ENCODE measurements at regions not wholly inside any gene's neighbourhood (a gene's known extent, or its start where the extent isn't known, plus 50 kb on each side); places are given as distances from the start of the nearest gene placed in this dataset.

DNA sequence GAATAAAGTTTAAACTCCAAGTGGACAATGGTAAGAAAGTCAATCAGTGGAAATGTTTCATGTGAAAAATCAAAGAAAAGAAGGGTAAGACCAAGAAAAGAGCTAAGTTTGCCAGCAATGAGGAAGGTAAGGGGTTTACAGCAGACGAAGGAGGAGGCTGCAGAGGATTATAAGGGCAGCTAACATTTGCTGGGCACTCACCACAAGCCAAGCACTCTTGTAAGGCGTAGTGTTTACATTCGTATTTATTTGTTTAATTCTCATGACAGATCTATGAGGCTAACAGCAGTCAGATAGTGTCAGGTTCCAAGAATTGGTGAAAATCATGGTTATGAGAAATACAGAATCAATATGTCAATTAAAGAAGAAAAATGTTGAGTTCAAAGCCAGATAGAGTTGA, 75.2 kb upstream of the NGF start:
- Histone ChIP-seq H3K27me3 (ENCODE audit: control insufficient read depth, insufficient read depth, low read length) (no peaks in the 10 kb centered on the region), H3K4me3 (ENCODE audit: low read depth, low read length) (no peak overlapping the region), H3K27ac (ENCODE audit: low read depth, low read length) (no peak overlapping the region), H3K9me3 (ENCODE audit: control insufficient read depth, insufficient read depth, low read length) (no peaks in the 10 kb centered on the region)
- no peak for DNase-seq (ENCODE audit: low read depth, low spot score)
- TF ChIP-seq CTCF (IDR thresholded peaks at IDR 0.05; ENCODE audit: low read depth, low read length), result no peak
- ChIA-PET POLR2A (no interaction called here), CTCF (interaction anchor here (0.6 kb wide), 1 partner anchor 182 kb away, joined by 3 read pairs; no protein-coding TSS in a partner anchor)

GRCh38 chr1:115412733-115413132, 74.7 kb upstream of the NGF start:
- ChIA-PET CTCF (no interaction called here), POLR2A (no interaction called here)
- TF ChIP-seq CTCF (IDR thresholded peaks at IDR 0.05; ENCODE audit: low read depth, low read length), result no peak
- Histone ChIP-seq H3K27ac (ENCODE audit: low read depth, low read length) (no peak overlapping the region), H3K4me3 (ENCODE audit: low read depth, low read length) (no peak overlapping the region), H3K9me3 (ENCODE audit: control insufficient read depth, insufficient read depth, low read length) (no peaks in the 10 kb centered on the region), H3K27me3 (ENCODE audit: control insufficient read depth, insufficient read depth, low read length) (no peaks in the 10 kb centered on the region)
- DNase-seq (ENCODE audit: low read depth, low spot score), result no peak

DNA sequence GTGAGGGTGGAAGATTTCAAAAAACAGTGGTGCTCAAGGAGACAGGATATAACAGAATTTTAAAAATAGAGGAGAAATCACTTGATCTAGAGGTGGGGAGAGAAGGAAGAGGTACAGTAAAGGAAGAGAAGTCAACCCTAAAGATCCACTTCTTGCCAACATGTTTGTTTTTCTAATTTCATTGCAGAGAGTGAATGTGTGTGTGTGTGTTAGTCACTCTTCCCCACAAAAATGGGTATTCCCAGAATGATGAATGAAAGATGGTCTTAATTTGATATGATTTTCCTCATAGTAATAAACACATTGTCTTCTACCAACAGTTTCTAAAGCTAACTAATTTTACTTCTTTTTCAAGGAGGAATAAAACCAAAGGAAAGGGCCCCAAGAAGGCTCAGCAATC, 74.2 kb upstream of the NGF start:
- TF ChIP-seq CTCF (IDR thresholded peaks at IDR 0.05; ENCODE audit: low read depth, low read length), result no peak
- CTCF ChIA-PET, result interaction anchor here (0.6 kb wide), 1 partner anchor 82 kb away, joined by 3 read pairs; no protein-coding TSS in a partner anchor
- DNase-seq (ENCODE audit: low read depth, low spot score), result no peak
- no peaks in the 10 kb centered on the region for H3K9me3 ChIP-seq (ENCODE audit: control insufficient read depth, insufficient read depth, low read length)
- H3K27ac ChIP-seq (ENCODE audit: low read depth, low read length), result no peak overlapping the region
- no peaks in the 10 kb centered on the region for H3K27me3 ChIP-seq (ENCODE audit: control insufficient read depth, insufficient read depth, low read length)
- POLR2A ChIA-PET, result no interaction called here
- no peak overlapping the region for H3K4me3 ChIP-seq (ENCODE audit: low read depth, low read length)

DNA sequence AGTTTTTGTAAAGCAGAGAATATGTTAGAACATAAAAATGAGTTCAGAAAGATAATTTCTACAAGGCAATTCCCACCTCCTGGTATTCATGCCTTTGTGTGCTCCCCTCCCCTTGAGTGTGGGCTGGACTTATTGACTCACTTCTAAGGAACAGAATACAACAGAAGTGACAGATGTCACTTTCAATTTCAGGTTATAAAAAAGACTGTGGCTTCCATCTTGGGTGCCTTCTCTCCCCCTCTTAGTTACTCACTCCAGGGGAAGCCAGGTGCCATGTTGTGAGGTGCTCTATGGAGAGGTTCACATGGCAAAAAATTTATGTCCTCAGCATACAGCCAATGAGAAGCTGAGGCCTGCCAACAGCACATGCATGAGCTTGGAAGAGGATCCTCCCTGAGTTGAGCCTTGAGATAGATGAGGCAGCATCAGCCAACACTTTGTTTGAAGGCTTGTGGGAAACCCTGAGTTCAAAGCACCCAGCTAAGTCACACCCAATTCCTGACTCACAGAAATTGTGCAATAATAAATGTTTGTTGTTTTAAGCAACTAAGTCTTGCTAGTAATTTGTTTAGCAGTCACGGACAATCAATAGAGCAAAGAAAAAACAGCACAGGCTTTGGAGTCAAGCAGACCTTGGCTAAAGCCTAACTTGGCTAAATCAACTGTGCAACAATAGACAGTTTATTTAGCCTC, 73.5 kb upstream of the NGF start:
- ChIA-PET CTCF (interaction anchor here (0.6 to 1.0 kb wide), 2 partner anchors 30 to 184 kb away, joined by 3 read pairs; no protein-coding TSS in a partner anchor), POLR2A (no interaction called here)
- Histone ChIP-seq H3K27me3 (ENCODE audit: control insufficient read depth, insufficient read depth, low read length) (no peaks in the 10 kb centered on the region), H3K9me3 (ENCODE audit: control insufficient read depth, insufficient read depth, low read length) (no peaks in the 10 kb centered on the region), H3K27ac (ENCODE audit: low read depth, low read length) (no peak overlapping the region), H3K4me3 (ENCODE audit: low read depth, low read length) (no peak overlapping the region)
- no peak for DNase-seq (ENCODE audit: low read depth, low spot score)
- TF ChIP-seq CTCF (IDR thresholded peaks at IDR 0.05; ENCODE audit: low read depth, low read length), result no peak

Data from AG04450 (cell line).